Left ventricle myocardium inferior (tissue), 1 donor: ENCODE measurements at regions not wholly inside any gene's neighbourhood (a gene's known extent, or its start where the extent isn't known, plus 50 kb on each side); places are given as distances from the start of the nearest gene placed in this dataset.

Source experiments
- DNase-seq: peaks from one replicate; pipeline ENCODE4 v3.0.0-alpha.2; 2020
- H3K27ac ChIP-seq: fragments of 200-600 bp; replicated peaks from 2 replicates; pipeline ENCODE4 v1.8.0; 2021
- H3K27me3 ChIP-seq: fragments of 200-600 bp; 2 replicates; pipeline ENCODE4 v1.8.0; 2021; ENCODE audit warnings: low read depth
- H3K36me3 ChIP-seq: fragments of 200-600 bp; 2 replicates; pipeline ENCODE4 v1.8.0; 2021
- H3K4me1 ChIP-seq: fragments of 200-600 bp; 2 replicates; pipeline ENCODE4 v1.8.0; 2021
- H3K4me3 ChIP-seq: fragments of 200-600 bp; 2 replicates; pipeline ENCODE4 v1.8.0; 2021; ENCODE audit warnings: mild to moderate bottlenecking, moderate library complexity
- H3K9me3 ChIP-seq: fragments of 200-600 bp; replicated peaks from 2 replicates; pipeline ENCODE4 v1.8.0; 2021
- CTCF ChIP-seq: fragments of 200-600 bp; IDR thresholded peaks from 2 replicates; pipeline ENCODE4 v1.8.0; 2021; ENCODE audit warnings: antibody characterized with exemption, mild to moderate bottlenecking, borderline replicate concordance
- intact Hi-C: fragments of 100-400 bp; cut with micrococcal nuclease; formaldehyde crosslinking; loops from one replicate; pipeline ENCODE4 v1.11.0; 2022
- donor health status: DM: no; HTN: yes; CAD: no; lungs with severe emphysema.

- Histone ChIP-seq H3K27ac (no peak overlapping the region), H3K9me3 (no peaks in the 10 kb centered on the region), H3K36me3 (no peaks in the 10 kb centered on the region), H3K27me3 (no peaks in the 10 kb centered on the region), H3K4me3 (no peak overlapping the region), H3K4me1 (no peaks in the 10 kb centered on the region)
- TF ChIP-seq CTCF = no peak
- intact Hi-C loops = no loop called here
- no peak for DNase-seq
Observed at GRCh38 chr13:22765547-22765946, 415.2 kb upstream of the SGCG start.

- Histone ChIP-seq H3K4me3 (no peak overlapping the region), H3K27me3 (no peaks in the 10 kb centered on the region), H3K4me1 (no peaks in the 10 kb centered on the region), H3K27ac (no peak overlapping the region), H3K9me3 (no peaks in the 10 kb centered on the region), H3K36me3 (no peaks in the 10 kb centered on the region)
- intact Hi-C loops = no loop called here
- no peak for DNase-seq
- TF ChIP-seq CTCF = no peak
Observed at GRCh38 chr13:22770891-22771290, 409.9 kb upstream of the SGCG start.

DNA sequence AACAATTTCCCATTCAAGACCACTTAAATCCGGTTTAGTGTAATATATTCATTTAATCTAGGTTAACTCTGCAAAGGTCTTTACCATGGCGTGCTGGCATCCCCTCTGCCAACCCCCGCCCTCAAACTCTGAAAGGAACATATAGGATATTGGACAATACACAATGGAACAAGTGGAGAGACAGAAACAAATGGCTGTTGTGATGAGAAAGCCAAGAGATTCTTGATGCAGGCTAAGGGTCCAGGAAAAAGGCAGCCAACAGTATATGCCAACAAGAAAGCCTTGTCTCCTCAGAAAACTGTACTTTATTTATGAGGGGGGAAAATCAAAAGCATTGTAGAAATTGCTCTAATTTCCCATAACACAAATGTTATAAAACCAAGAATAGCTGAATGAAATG, 407.3 kb upstream of the SGCG start:
- H3K27me3 ChIP-seq = no peaks in the 10 kb centered on the region
- H3K9me3 ChIP-seq = no peaks in the 10 kb centered on the region
- intact Hi-C loops = no loop called here
- H3K4me1 ChIP-seq = no peaks in the 10 kb centered on the region
- no peak overlapping the region for H3K4me3 ChIP-seq
- no peak for DNase-seq
- no peak for TF ChIP-seq CTCF
- no peak overlapping the region for H3K27ac ChIP-seq
- no peaks in the 10 kb centered on the region for H3K36me3 ChIP-seq

DNA sequence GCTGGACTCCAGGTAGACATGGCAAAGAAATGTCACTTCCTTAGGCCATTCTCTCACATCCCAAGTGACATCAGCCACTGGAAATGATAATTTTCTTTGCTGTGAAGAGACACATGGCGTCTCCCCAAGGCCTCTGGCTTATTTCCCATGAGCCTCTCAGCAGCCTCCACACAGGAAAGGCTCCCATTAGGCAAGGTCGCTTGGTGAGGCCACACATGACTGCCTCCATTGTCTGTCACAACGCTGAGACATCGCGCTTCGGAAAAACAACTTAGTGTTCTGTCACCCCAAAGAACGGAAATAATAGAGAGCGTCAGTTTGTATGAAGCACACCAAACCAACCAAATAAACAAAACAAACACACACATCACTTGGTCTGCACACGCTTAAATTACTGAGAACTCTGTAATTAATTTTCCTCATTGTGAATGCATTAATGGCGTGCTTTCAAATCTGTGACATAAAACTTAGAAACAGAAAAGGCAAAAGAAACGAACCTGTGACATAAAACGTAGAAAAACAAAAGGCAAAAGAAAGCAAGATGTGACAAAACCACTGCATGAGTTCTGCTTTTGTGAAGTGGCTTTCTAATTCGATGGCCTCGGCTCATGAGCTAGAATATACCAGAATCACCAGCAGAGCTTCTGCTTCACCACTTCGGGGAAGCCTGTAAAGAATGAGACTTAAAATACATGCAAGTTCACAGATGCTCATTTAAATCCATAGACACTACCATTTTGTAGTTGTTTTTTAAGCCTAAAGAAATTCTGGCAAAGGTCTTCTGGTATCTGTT, 404.2 kb upstream of the SGCG start:
- intact Hi-C loops = no loop called here
- H3K9me3 ChIP-seq = no peaks in the 10 kb centered on the region
- no peak overlapping the region for H3K4me3 ChIP-seq
- H3K27ac ChIP-seq = no peak overlapping the region
- no peaks in the 10 kb centered on the region for H3K36me3 ChIP-seq
- no peak for DNase-seq
- TF ChIP-seq CTCF = no peak
- no peaks in the 10 kb centered on the region for H3K4me1 ChIP-seq
- no peaks in the 10 kb centered on the region for H3K27me3 ChIP-seq

- no peak for DNase-seq
- TF ChIP-seq CTCF = no peak
- H3K4me1 ChIP-seq = no peaks in the 10 kb centered on the region
- no peaks in the 10 kb centered on the region for H3K27me3 ChIP-seq
- intact Hi-C loops = no loop called here
- H3K27ac ChIP-seq = no peak overlapping the region
- H3K4me3 ChIP-seq = no peak overlapping the region
- H3K9me3 ChIP-seq = no peaks in the 10 kb centered on the region
- no peaks in the 10 kb centered on the region for H3K36me3 ChIP-seq
Observed at GRCh38 chr13:22777207-22777606, 403.6 kb upstream of the SGCG start.
